NCI-H1092 (cell line): ENCODE measurements at regions not wholly inside any gene's neighbourhood (a gene's known extent, or its start where the extent isn't known, plus 50 kb on each side); places are given as distances from the start of the nearest gene placed in this dataset.

ENCODE experiments used
- DNase-seq: peaks from one replicate; lab custom pipeline; 2025; lab: John Stamatoyannopoulos, UW

GRCh38 chr18:57991552-57991951 is 52.5 kb upstream of the NEDD4L start:
- DNase-seq = no peak

DNA sequence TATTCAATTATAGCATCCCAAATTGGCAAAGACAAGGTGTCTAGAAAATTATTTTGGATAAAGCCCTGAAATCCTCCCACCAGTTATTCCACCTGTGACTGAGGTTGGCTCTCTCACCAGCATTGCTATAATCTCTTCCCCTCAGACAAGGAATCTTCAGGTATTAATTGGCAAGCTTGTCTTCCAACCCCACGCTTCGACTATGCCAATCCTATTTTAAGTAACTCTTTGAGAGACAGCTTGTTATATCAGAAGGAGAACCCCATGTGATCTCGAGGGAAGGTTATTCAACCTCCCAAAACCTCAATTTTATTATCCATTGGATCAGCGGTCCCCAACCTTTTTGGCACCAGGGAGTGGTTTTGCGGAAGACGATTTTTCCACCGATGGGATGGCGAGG is 54.5 kb upstream of the NEDD4L start:
- no peak for DNase-seq

DNA sequence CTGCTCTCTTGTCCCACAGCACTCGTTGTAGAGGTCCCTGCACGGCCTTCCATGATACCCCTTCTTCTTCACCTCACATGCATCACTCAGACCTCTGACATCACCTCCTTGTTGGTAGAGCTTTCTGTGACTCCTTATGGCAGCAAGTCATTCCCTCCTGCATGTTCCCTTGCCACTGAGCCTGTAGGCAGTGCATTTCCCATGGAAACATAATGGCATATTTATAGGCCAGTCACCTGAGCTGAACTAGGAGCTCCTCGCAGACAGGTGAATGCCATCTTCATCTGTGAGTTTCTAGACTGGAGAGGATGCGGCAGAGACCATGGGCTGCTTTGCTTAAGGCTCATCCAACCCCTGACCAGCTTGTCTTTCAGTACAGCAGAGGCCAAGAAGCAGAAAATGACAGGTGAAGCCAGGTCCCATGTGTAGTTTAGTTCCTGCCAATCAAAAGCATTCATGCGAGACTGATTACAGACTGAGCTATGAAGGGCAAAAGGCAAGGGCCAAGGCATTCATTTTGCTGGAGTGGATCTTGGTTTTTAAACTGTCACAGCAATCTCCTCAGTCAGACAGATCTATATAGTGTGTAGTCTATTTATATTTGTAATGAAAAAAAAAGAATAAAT is 59.4 kb upstream of the NEDD4L start:
- DNase-seq = no peak

DNA sequence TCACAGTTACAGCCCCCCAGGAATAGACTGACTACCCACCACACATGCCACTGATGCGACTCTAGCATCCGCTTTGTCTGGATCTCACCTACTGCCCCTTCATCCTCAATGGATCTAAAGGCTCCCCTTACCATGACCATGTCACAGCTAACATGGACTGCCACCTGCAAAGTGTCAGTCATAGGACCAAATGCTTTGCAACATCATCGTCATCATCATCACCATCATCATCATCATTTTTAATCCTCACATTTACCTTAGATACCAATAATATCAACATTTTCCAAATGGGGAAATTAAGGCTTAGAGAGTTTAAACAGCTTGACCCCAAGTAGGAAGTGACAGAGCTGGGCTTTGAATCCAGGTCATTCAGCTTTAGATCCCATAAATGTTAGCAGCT is 60.1 kb upstream of the NEDD4L start:
- DNase-seq = no peak

DNA sequence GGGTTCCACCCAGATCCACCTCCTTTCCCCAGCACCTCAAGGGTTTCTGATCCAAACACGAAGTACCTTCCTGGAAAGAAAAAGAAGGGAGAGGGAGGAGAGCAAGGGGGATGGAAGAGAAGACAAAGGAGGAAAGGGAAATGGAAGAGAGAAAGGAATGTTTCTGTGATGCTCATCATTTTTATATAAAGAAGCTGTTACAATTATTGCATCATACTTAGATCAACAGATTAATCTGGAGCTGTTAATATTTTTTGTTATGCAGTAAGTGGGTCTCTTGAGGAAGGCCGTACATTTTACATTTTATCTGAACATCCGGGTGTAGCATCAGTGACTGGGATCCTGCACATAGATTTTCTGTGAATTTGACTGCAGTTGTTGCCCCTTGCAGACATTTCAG is 60.6 kb upstream of the NEDD4L start:
- no peak for DNase-seq

DNA sequence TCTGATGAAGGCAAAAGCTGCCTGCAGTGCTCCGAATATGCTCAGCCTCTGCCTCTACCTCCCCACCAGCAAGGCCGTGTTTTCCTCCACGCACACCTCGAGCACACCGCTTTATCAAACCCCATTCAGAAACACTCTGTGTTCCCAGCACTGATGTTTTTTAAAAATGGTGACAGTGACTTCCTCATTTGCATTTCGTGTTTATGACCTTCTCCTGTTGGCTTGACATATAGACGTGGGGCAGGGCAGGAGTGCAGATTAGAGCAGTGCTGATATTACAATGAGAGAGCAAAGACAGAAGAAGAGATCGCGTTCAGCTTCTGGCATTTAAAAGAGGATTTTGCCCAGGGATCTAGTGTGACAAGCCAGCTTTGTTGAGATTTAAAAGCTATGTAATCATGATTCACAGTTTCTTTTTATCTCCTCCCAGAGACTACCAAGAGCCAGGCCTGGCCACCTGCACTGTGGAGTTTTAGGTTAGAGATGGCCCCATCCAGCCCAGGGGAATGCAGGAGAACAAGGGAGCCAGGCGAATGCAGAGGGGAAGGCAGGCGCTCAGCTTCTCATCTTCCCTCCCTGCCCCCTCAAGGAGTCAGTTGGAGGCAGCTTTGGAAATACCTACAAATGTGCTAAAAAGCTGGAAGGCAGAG is 61.5 kb upstream of the NEDD4L start:
- DNase-seq = no peak

DNA sequence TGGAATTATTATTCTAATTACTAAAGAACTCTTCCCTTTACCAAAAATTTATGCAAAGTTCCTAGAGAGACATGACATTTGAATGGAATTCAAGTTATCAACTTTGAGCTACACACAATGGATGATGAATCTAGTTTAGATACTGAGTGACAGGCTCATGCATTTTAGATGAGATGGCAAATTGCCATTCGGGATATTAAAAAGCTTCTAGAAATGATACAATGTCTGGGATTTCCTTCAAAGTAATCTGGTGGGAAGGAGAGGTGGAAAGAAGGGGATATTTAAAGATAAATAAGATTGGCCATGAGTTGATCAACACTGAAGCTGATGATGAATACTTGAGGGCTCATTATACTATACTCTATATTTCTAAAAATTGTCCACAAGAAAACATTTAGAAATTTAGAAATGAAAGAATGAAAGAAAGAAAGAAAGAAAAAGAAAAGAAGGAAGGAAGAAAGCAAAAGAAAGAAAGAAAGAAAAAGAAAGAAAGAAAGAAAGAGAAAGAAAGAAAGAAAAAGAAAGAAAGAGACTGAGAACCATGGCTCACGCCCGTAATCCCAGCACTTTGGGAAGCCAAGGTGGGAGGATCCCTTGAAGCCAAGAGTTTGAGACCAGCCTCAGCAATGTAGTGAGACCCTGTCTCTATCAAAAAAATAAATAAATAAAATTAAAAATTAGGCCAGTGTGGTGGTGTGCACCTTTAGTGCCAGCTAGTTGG is 62.6 kb upstream of the NEDD4L start:
- DNase-seq = no peak

DNA sequence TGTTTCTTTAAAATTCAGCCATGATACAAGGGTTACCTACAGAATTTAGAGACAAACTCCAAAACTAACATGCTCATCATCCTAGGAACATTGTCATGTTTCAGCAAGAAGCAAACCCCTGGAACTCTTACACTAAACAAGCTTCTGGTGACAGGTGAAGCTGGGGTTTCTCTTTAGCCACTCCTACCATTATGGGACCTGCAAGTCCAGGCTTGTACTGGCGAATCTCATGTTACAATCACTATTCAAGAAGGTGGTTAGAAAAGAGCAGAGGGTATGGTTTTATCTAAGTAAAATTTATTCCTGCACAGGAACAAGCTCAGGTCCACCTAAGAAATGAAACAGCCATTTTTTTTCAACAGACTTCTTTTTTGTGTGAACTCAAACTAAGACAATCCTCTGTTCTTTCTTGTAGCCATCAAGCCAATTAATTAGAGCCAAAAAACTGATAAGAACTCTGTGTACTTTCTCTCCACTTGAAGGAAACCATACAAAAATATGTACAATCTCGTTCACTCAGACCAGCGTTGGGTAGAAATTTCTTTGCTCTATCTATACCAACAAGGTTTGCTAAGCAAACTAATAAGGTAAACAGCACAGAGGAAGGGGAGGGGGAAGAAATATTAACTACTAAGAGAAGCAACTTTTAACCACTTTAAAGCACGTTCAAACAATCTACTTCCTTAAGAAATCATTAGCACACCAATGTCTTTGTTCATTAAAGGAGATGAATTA is 63.3 kb upstream of the NEDD4L start:
- no peak for DNase-seq

- DNase-seq = no peak
These were observed 67.7 kb upstream of the NEDD4L start for GRCh38 chr18:57976230-57976773.

DNA sequence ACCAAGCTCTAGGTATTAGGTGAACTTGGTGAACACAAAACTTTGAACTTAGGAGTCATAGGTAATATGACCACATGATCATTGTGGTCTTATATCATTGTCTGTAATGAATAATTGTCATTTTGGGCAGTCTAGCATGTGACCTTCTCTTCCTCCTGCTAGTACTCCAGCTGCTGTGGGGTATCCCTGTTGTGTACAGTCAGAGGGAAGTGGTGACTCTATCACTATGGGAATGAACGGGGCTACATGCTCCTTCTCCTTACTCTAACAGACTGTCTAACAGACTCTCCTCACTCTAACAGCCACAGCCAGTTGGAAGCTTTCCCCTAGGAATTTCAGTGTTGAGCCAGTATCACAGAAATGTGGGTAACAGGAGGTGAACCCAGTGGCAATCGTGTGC is 68.2 kb upstream of the NEDD4L start:
- DNase-seq = no peak

DNA sequence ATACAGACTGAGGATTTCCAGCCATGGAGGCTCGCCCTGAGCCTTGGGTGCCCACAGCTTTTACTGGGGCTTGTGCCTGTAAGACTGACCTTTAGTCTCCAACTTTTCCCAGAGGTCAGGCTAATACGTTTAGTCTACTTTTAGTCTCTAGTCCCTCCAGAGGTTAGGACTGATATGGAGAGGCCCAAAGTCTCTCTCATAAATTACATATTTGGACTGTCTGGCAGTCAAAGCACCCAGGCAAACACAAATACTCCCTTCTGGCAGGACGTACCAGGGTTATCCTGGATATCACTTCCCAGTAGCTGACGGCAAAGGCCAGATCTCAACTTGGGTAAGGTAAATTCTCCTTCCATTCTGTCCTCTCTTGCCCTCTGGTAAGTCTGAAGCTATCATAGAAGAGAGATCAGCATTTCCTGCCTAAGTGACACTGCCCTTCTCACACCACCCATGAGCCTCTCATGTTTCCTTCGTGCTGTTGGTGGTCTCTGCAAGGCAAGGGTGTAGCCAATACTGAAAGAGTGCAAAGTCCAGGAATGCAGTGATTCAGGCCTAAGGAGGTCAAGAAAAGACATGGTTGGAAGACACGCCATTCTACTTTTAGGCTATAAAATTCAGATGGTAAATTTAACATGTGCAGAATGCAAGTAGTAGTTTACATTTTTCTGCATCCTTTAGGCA is 69.3 kb upstream of the NEDD4L start:
- no peak for DNase-seq

GRCh38 chr18:57973889-57974288 is 70.1 kb upstream of the NEDD4L start:
- no peak for DNase-seq

DNA sequence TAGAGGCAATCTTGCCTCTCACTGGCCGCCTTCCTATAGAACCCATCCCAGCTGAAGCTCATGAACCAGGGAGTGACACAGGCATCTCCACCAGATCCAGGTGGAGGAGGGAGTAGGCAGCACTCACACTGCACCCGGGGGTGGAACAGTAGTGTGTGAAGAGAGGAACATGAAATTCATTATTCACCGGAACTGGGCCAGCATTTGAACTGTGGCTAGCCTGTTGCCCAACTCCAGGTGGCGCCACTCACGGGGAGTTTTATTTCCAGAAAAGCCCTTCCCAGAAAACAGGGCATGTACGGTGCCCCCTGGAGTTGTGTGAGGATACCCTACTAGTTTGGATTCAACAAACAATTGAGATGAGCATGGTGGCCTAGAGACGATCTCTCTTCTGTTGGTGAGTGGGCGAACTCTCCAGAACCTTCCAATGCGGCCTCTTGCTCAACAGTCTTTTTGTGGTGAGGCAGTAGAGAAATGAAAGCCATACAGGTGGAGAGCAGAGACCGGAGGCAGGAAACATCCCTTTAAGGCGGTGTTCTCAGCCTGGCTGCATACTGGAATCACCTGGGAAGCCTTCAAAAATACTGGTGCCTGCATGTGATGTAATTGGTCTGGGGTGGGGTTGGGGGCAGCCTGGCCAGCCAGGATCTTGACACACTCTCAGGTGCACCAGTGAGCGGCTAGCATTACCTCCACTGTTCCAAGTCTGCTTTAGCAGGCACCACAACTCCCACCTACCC is 73.5 kb upstream of the NEDD4L start:
- no peak for DNase-seq

- DNase-seq = no peak
These were observed 74.2 kb upstream of the NEDD4L start for GRCh38 chr18:57969824-57970223.

- DNase-seq = no peak
These were observed 78.8 kb upstream of the NEDD4L start for GRCh38 chr18:57965246-57965645.

- no peak for DNase-seq
These were observed 82.0 kb upstream of the NEDD4L start for GRCh38 chr18:57961876-57962505.

DNA sequence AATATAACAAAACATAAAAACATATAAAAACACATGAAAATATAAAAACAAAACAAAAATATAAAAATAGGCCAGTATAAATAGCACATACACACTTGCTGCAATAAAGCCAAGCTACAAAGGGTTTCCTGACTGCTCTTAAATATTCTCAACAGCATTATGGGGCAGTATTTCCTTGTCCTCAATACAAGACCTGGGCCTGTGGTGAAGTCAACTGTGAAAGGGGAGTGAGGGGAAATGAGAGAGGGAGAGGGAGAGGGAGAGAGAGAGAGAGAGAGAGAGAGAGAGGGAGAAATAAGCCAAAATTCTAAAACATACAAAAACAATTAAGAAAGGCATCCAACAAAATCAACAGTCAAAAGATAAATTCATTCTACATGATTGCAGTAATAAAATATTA is 82.6 kb upstream of the NEDD4L start:
- no peak for DNase-seq

GRCh38 chr18:57959278-57959677 is 84.7 kb upstream of the NEDD4L start:
- DNase-seq = no peak

- no peak for DNase-seq
These were observed 86.8 kb upstream of the NEDD4L start for GRCh38 chr18:57957210-57957609.

DNA sequence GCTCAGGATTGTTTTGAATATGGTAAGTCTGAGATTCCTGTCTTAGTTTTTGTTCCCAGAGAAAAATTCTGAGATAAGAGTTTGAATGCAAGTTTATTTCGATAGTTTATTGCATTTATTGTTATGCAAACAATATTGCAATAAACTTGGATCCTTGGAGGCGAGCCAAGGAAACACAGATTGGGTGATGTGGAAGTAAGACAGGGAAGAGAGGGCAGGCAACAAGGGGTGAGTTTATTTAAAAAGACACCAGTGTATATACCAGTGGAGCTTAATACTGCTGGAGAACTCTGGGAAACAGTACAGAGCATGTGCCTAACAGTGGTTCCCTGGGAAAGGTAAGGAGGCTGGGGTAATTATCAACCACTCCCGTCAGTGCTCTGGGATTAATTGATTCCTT is 87.5 kb upstream of the NEDD4L start:
- no peak for DNase-seq

GRCh38 chr18:57954935-57955334 is 89.1 kb upstream of the NEDD4L start:
- DNase-seq = no peak
